H1 (cell line): ENCODE measurements at regions not wholly inside any gene's neighbourhood (a gene's known extent, or its start where the extent isn't known, plus 50 kb on each side); places are given as distances from the start of the nearest gene placed in this dataset.

Source experiments
- BCL11A ChIP-seq, 2 experiments: IDR thresholded peaks; one replicate each; pipeline ENCODE4 v1.6.1; 2011; ENCODE audit warnings: low read depth in 2 of 2, low read length in 2 of 2, mild to moderate bottlenecking in 2 of 2
- SUZ12 ChIP-seq: fragments of 200-600 bp; sonication (generic); IDR thresholded peaks from 2 replicates; pipeline ENCODE4 v1.6.1; 2012; ENCODE audit warnings: mild to moderate bottlenecking, inconsistent platforms, low read length, moderate library complexity, mixed read lengths

DNA sequence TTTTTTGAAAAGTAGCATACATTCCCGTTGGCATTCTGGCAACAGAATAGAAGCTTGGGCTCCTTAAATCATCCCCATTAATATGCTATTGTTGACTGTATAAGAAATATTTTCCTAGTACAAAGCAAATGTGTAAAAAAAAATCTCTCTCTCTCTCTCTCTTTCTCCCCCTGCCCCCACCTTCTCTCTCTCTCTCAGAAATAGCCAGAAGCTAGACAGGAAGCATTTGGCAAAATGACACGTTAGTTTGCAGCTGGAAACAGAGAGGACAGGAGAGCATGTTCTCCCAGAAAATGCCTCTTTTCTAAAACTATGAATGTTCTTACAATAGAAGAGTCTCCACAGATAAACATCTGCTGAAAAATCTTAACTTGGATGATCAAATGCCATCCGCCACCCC lies 59.6 kb upstream of the AKR1E2 start (continued):
- no peak for TF ChIP-seq SUZ12
- TF ChIP-seq BCL11A (IDR thresholded peaks at IDR 0.05; ENCODE audit: low read depth in 2 of 2, low read length in 2 of 2), result no peak
